Gastroesophageal sphincter (tissue), 3 donors: ENCODE measurements at regions not wholly inside any gene's neighbourhood (a gene's known extent, or its start where the extent isn't known, plus 50 kb on each side); places are given as distances from the start of the nearest gene placed in this dataset.
"Not testable (repeated sequence)": the region's sequence is repeated elsewhere in the genome, so short reads cannot be mapped to it uniquely, and the experiment has no call there.

Source experiments
- EP300 ChIP-seq: sonication (generic); formaldehyde crosslinking; IDR thresholded peaks from one replicate; pipeline ENCODE4 v1.6.1; 2017; ENCODE audit warnings: antibody characterized with exemption, mild to moderate bottlenecking
- POLR2A ChIP-seq, 2 donors: fragments of 450-650 bp; IDR thresholded peaks; one replicate each; pipeline ENCODE4 v1.6.1; 2017; ENCODE audit warnings: antibody characterized with exemption in 2 of 2, mild to moderate bottlenecking in 2 of 2, moderate library complexity in 1 of 2
- POLR2AphosphoS5 ChIP-seq: sonication (generic); formaldehyde crosslinking; IDR thresholded peaks from one replicate; pipeline ENCODE4 v1.6.1; 2017; ENCODE audit warnings: antibody characterized with exemption
- TF ChIP-seq, protein P1 (sequence below), 4 experiments: fragments of 200-600 bp in 2 of 4; fragments of 450-650 bp in 2 of 4; sonication (generic) in 1 of 4; IDR thresholded peaks; one replicate each; pipeline ENCODE4 v1.5.1; 2017 to 2019; ENCODE audit warnings: antibody characterized with exemption in 4 of 4, mild to moderate bottlenecking in 2 of 4, moderate library complexity in 2 of 4

DNA sequence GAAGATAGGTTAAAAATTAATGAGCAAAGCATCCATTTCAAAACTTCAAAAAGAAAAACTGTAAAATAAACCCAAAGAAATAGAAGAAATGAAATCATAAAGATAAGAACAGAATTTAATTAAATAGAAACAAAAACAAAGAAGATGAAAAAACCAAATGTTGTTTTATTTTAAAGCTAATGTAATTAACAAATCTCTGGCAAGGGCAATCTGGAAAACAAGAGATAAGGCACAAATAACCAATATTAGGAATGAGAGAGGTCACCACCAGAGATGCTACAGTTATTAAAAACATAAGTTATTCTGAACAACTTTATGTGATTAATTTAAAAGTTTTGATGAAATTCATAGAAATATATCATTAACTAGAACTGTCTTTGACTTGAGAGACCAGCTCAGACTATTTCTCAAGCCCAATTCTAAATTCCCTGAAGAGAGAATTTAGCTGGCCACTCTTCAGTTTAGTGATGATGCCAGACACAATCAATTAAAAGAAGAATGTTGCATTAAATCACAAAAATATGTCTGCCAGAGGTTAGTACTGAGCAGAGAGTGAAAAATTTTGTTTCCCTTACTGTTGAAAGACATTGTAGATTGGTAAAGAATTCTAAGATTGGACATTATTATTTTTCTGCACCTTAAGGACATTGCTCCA lies 227.4 kb upstream of the VLDLR start:
- not testable (repeated sequence) for TF ChIP-seq POLR2AphosphoS5; POLR2A (IDR thresholded peaks at IDR 0.05); EP300
- TF ChIP-seq, protein P1, sequence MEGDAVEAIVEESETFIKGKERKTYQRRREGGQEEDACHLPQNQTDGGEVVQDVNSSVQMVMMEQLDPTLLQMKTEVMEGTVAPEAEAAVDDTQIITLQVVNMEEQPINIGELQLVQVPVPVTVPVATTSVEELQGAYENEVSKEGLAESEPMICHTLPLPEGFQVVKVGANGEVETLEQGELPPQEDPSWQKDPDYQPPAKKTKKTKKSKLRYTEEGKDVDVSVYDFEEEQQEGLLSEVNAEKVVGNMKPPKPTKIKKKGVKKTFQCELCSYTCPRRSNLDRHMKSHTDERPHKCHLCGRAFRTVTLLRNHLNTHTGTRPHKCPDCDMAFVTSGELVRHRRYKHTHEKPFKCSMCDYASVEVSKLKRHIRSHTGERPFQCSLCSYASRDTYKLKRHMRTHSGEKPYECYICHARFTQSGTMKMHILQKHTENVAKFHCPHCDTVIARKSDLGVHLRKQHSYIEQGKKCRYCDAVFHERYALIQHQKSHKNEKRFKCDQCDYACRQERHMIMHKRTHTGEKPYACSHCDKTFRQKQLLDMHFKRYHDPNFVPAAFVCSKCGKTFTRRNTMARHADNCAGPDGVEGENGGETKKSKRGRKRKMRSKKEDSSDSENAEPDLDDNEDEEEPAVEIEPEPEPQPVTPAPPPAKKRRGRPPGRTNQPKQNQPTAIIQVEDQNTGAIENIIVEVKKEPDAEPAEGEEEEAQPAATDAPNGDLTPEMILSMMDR (IDR thresholded peaks at IDR 0.05), result not testable (repeated sequence)
